ENCODE measurements at regions not wholly inside any gene's neighbourhood (a gene's known extent, or its start where the extent isn't known, plus 50 kb on each side); places are given as distances from the start of the nearest gene placed in this dataset.
"Not testable (repeated sequence)": the region's sequence is repeated elsewhere in the genome, so short reads cannot be mapped to it uniquely, and the experiment has no call there.

GRCh38 chr1:119191325-119191724, 50.9 kb upstream of the WARS2 start:
- DNase-seq (ENCODE audit: extremely low read depth in 1 of 11, low read depth in 9 of 11, low spot score in 4 of 11) = no peak

- DNase-seq (ENCODE audit: extremely low read depth in 1 of 11, low read depth in 9 of 11, low spot score in 4 of 11) = no peak
Observed at GRCh38 chr1:119204197-119204960, 63.9 kb upstream of the WARS2 start.

- no peak for DNase-seq (ENCODE audit: extremely low read depth in 1 of 11, low read depth in 9 of 11, low spot score in 4 of 11)
Observed at GRCh38 chr1:119204961-119205357, 64.5 kb upstream of the WARS2 start.

- no peak for DNase-seq (ENCODE audit: extremely low read depth in 1 of 11, low read depth in 9 of 11, low spot score in 4 of 11)
Observed at GRCh38 chr1:119209061-119209460, 68.6 kb upstream of the WARS2 start.

- no peak for DNase-seq (ENCODE audit: extremely low read depth in 1 of 11, low read depth in 9 of 11, low spot score in 4 of 11)
Observed at GRCh38 chr1:119209596-119210295, 69.3 kb upstream of the WARS2 start.

GRCh38 chr1:119210296-119210649, 69.8 kb upstream of the WARS2 start:
- no peak for DNase-seq (ENCODE audit: extremely low read depth in 1 of 11, low read depth in 9 of 11, low spot score in 4 of 11)

- DNase-seq (ENCODE audit: extremely low read depth in 1 of 11, low read depth in 9 of 11, low spot score in 4 of 11) = not testable (repeated sequence)
Observed at GRCh38 chr1:119213213-119213612, 72.8 kb upstream of the WARS2 start.

- not testable (repeated sequence) for DNase-seq (ENCODE audit: extremely low read depth in 1 of 11, low read depth in 9 of 11, low spot score in 4 of 11)
Observed at GRCh38 chr1:119214961-119215360, 74.5 kb upstream of the WARS2 start.

- no peak for DNase-seq (ENCODE audit: extremely low read depth in 1 of 11, low read depth in 9 of 11, low spot score in 4 of 11)
Observed at GRCh38 chr1:119217309-119217828, 76.9 kb upstream of the WARS2 start.

GRCh38 chr1:119219711-119220110, 79.3 kb upstream of the WARS2 start:
- no peak for DNase-seq (ENCODE audit: extremely low read depth in 1 of 11, low read depth in 9 of 11, low spot score in 4 of 11)

GRCh38 chr1:119220991-119221390, 80.5 kb upstream of the WARS2 start:
- DNase-seq (ENCODE audit: extremely low read depth in 1 of 11, low read depth in 9 of 11, low spot score in 4 of 11) = no peak

GRCh38 chr1:119222271-119222670, 81.8 kb upstream of the WARS2 start:
- DNase-seq (ENCODE audit: extremely low read depth in 1 of 11, low read depth in 9 of 11, low spot score in 4 of 11) = no peak

GRCh38 chr1:119225265-119225664, 84.8 kb upstream of the WARS2 start:
- DNase-seq (ENCODE audit: extremely low read depth in 1 of 11, low read depth in 9 of 11, low spot score in 4 of 11) = no peak

- DNase-seq (ENCODE audit: extremely low read depth in 1 of 11, low read depth in 9 of 11, low spot score in 4 of 11) = no peak
Observed at GRCh38 chr1:119225831-119226230, 85.4 kb upstream of the WARS2 start.

- no peak for DNase-seq (ENCODE audit: extremely low read depth in 1 of 11, low read depth in 9 of 11, low spot score in 4 of 11)
Observed at GRCh38 chr1:119226321-119226720, 85.9 kb upstream of the WARS2 start.

- no peak for DNase-seq (ENCODE audit: extremely low read depth in 1 of 11, low read depth in 9 of 11, low spot score in 4 of 11)
Observed at GRCh38 chr1:119226913-119227312, 86.5 kb upstream of the WARS2 start.

GRCh38 chr1:119227456-119227855, 87.0 kb upstream of the WARS2 start:
- no peak for DNase-seq (ENCODE audit: extremely low read depth in 1 of 11, low read depth in 9 of 11, low spot score in 4 of 11)

- DNase-seq (ENCODE audit: extremely low read depth in 1 of 11, low read depth in 9 of 11, low spot score in 4 of 11) = no peak
Observed at GRCh38 chr1:119228335-119229080, 88.1 kb upstream of the WARS2 start.

- DNase-seq (ENCODE audit: extremely low read depth in 1 of 11, low read depth in 9 of 11, low spot score in 4 of 11) = no peak
Observed at GRCh38 chr1:119235120-119235519, 94.7 kb upstream of the WARS2 start.

- DNase-seq (ENCODE audit: extremely low read depth in 1 of 11, low read depth in 9 of 11, low spot score in 4 of 11) = no peak
Observed at GRCh38 chr1:119245881-119246280, 105.4 kb upstream of the WARS2 start.
